Esophagus muscularis mucosa (tissue), 4 donors: ENCODE measurements at regions not wholly inside any gene's neighbourhood (a gene's known extent, or its start where the extent isn't known, plus 50 kb on each side); places are given as distances from the start of the nearest gene placed in this dataset.
"Not testable (repeated sequence)": the region's sequence is repeated elsewhere in the genome, so short reads cannot be mapped to it uniquely, and the experiment has no call there.

Experiments used
- DNase-seq: peaks from one replicate; pipeline ENCODE4 v3.0.0-alpha.2; 2017; ENCODE audit errors: extremely low spot score
- H3K27ac ChIP-seq, 4 donors: fragments of 200-600 bp; sonication (generic); replicated peaks in 1 of 4; 1 replicate in 3 of 4; 2 replicates in 1 of 4; pipeline ENCODE4 v1.5.1; 2016 to 2019; ENCODE audit warnings: mild to moderate bottlenecking in 1 of 4
- H3K27me3 ChIP-seq, 4 donors: fragments of 200-600 bp; sonication (generic); one replicate each; pipeline versions ENCODE4 v1.5.1 to v1.6.0; 2016 to 2019
- H3K36me3 ChIP-seq, 4 donors: fragments of 200-600 bp; sonication (generic); one replicate each; pipeline ENCODE4 v1.5.1; 2016 to 2019
- H3K4me1 ChIP-seq, 4 donors: fragments of 200-600 bp; sonication (generic); one replicate each; pipeline ENCODE4 v1.5.1; 2016 to 2019
- H3K4me3 ChIP-seq, 4 donors: fragments of 200-600 bp; sonication (generic); 1 replicate in 2 of 4; 2 replicates in 2 of 4; pipeline ENCODE4 v1.5.1; 2016 to 2019; ENCODE audit warnings: mild to moderate bottlenecking in 4 of 4, moderate library complexity in 1 of 4
- H3K9me3 ChIP-seq, 4 donors: fragments of 200-600 bp; sonication (generic); 1 replicate in 3 of 4; 2 replicates in 1 of 4; pipeline ENCODE4 v1.5.1; 2016 to 2019
- CTCF ChIP-seq, 3 experiments: fragments of 200-600 bp in 2 of 3; fragments of 450-650 bp in 1 of 3; sonication (generic) in 2 of 3; IDR thresholded peaks; one replicate each; pipeline ENCODE4 v1.5.1; 2017 to 2019; ENCODE audit warnings: antibody characterized with exemption in 3 of 3, mild to moderate bottlenecking in 2 of 3, moderate library complexity in 1 of 3
- EP300 ChIP-seq: sonication (generic); formaldehyde crosslinking; IDR thresholded peaks from one replicate; pipeline ENCODE4 v1.6.1; 2017; ENCODE audit warnings: antibody characterized with exemption
- POLR2A ChIP-seq: fragments of 450-650 bp; IDR thresholded peaks from one replicate; pipeline ENCODE4 v1.6.1; 2017; ENCODE audit warnings: antibody characterized with exemption, moderate library complexity, mild to moderate bottlenecking, low read depth
- POLR2AphosphoS5 ChIP-seq, 2 donors: sonication (generic); formaldehyde crosslinking; IDR thresholded peaks; one replicate each; pipeline ENCODE4 v1.6.1; 2017; ENCODE audit warnings: antibody characterized with exemption in 2 of 2
- WGBS: methylation state at CpG from one replicate; pipeline ENCODE4 v1.1.5; 2018; 5-methylcytosine and 5-hydroxymethylcytosine counted together
- intact Hi-C: fragments of 100-400 bp; cut with DNase I; formaldehyde crosslinking; loops from one replicate; pipeline ENCODE4 v1.15.1; 2023

GRCh38 chr13:102538938-102539337 is 57.8 kb upstream of the TPP2 start:
- peaks cover 0 to 5% (median 2%) of the 10 kb centered on the region in 4 donors for H3K9me3 ChIP-seq
- H3K36me3 ChIP-seq, result no peaks in the 10 kb centered on the region
- H3K4me3 ChIP-seq, result no peak overlapping the region
- intact Hi-C loops, result no loop called here
- DNase-seq, result no peak
- H3K27me3 ChIP-seq, result no peaks in the 10 kb centered on the region
- TF ChIP-seq POLR2A (no peak), CTCF (IDR thresholded peaks at IDR 0.05) (no peak), EP300 (no peak), POLR2AphosphoS5 (IDR thresholded peaks at IDR 0.05) (no peak)
- 96% methylated on average over 3 of the region's 3 CpGs for WGBS
- peaks cover 0 to 6% (median 0%) of the 10 kb centered on the region in 4 donors for H3K4me1 ChIP-seq
- no peak overlapping the region for H3K27ac ChIP-seq

GRCh38 chr13:102536695-102537485 is 59.9 kb upstream of the TPP2 start:
- TF ChIP-seq CTCF (IDR thresholded peaks at IDR 0.05), result no peak
- TF ChIP-seq POLR2AphosphoS5 (IDR thresholded peaks at IDR 0.05), result no peak
- no peak for TF ChIP-seq EP300
- no peak for TF ChIP-seq POLR2A
- Histone ChIP-seq H3K4me3 (no peak overlapping the region), H3K36me3 (no peaks in the 10 kb centered on the region), H3K27ac (no peak overlapping the region), H3K27me3 (no peaks in the 10 kb centered on the region), H3K4me1 (peaks cover 0 to 6% (median 0%) of the 10 kb centered on the region in 4 donors), H3K9me3 (peaks cover 0 to 3% (median 0%) of the 10 kb centered on the region in 4 donors)
- 57% methylated on average over 8 of the region's 8 CpGs for WGBS
- intact Hi-C loops, result no loop called here
- no peak for DNase-seq

- Histone ChIP-seq H3K4me1 (peaks cover 0 to 6% (median 0%) of the 10 kb centered on the region in 4 donors), H3K27me3 (no peaks in the 10 kb centered on the region), H3K9me3 (peaks cover 0 to 3% (median 0%) of the 10 kb centered on the region in 4 donors), H3K36me3 (no peaks in the 10 kb centered on the region), H3K4me3 (no peak overlapping the region), H3K27ac (no peak overlapping the region)
- TF ChIP-seq POLR2A (no peak), CTCF (IDR thresholded peaks at IDR 0.05) (no peak), EP300 (no peak), POLR2AphosphoS5 (IDR thresholded peaks at IDR 0.05) (no peak)
- DNase-seq, result no peak
- WGBS, result 81% methylated on average over 6 of the region's 6 CpGs
- intact Hi-C loops, result no loop called here
Measured at GRCh38 chr13:102536196-102536595, 60.6 kb upstream of the TPP2 start.

GRCh38 chr13:102530751-102531150 is 66.0 kb upstream of the TPP2 start:
- H3K4me1 ChIP-seq, result no peaks in the 10 kb centered on the region
- DNase-seq, result no peak
- H3K27me3 ChIP-seq, result no peaks in the 10 kb centered on the region
- H3K9me3 ChIP-seq, result no peaks in the 10 kb centered on the region
- H3K4me3 ChIP-seq, result no peak overlapping the region
- H3K36me3 ChIP-seq, result no peaks in the 10 kb centered on the region
- WGBS, result 95% methylated on average over 2 of the region's 2 CpGs
- TF ChIP-seq POLR2A, result no peak
- no peak for TF ChIP-seq EP300
- no peak for TF ChIP-seq POLR2AphosphoS5 (IDR thresholded peaks at IDR 0.05)
- TF ChIP-seq CTCF (IDR thresholded peaks at IDR 0.05), result no peak
- intact Hi-C loops, result no loop called here
- no peak overlapping the region for H3K27ac ChIP-seq

- H3K27me3 ChIP-seq, H3K27ac ChIP-seq, H3K4me1 ChIP-seq, H3K36me3 ChIP-seq, H3K4me3 ChIP-seq, intact Hi-C loops, H3K9me3 ChIP-seq, DNase-seq: not testable (repeated sequence)
- WGBS, result 83% methylated on average over 1 of the region's 8 CpGs
Measured at GRCh38 chr13:102522251-102522650, 74.5 kb upstream of the TPP2 start.
